ENCODE measurements at regions not wholly inside any gene's neighbourhood (a gene's known extent, or its start where the extent isn't known, plus 50 kb on each side); places are given as distances from the start of the nearest gene placed in this dataset.

- no peak for TF ChIP-seq FOSL2 (IDR thresholded peaks at IDR 0.05; ENCODE audit: borderline replicate concordance, low read depth)
- TF ChIP-seq CTCF (IDR thresholded peaks at IDR 0.05) = no peak
- no peak for TF ChIP-seq USF2 (IDR thresholded peaks at IDR 0.05; ENCODE audit: borderline replicate concordance, low read depth, low read length)
- TF ChIP-seq ELF1 (IDR thresholded peaks at IDR 0.05) = no peak
- TF ChIP-seq EZH2phosphoT487 (IDR thresholded peaks at IDR 0.05; ENCODE audit: borderline replicate concordance, low read depth) = no peak
- TF ChIP-seq CHD2 (IDR thresholded peaks at IDR 0.05; ENCODE audit: low read length, partially characterized antibody) = no peak
- TF ChIP-seq NRF1 (IDR thresholded peaks at IDR 0.05; ENCODE audit: low read depth, low read length) = no peak
These were observed 772.6 kb upstream of the FAM98A start for GRCh38 chr2:34371711-34372110.

All from SK-N-SH (cell line).